ENCODE measurements at regions not wholly inside any gene's neighbourhood (a gene's known extent, or its start where the extent isn't known, plus 50 kb on each side); places are given as distances from the start of the nearest gene placed in this dataset.

DNA sequence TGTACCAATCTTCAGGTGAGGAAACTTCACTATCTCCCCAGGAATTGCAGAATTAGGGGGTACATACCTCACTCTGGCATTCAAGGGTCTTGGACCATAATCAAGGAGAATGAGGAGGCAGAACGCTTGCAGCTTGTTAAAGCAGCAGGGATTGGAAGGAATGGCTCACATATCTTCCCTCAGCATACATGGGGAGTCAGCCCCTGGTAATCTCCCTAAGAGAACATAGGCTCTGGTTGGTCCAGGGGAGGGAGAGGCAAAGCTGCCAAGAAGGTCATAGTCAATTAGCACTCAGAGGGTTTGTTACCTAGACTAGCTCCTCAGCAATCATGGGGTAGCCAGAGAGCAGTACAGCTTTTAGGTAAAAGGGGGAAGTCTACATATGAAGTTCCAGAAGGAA lies 256.8 kb downstream of the INSC start:
- intact Hi-C loops (cut with DNase I), result no loop called here
- no peak for DNase-seq

DNA sequence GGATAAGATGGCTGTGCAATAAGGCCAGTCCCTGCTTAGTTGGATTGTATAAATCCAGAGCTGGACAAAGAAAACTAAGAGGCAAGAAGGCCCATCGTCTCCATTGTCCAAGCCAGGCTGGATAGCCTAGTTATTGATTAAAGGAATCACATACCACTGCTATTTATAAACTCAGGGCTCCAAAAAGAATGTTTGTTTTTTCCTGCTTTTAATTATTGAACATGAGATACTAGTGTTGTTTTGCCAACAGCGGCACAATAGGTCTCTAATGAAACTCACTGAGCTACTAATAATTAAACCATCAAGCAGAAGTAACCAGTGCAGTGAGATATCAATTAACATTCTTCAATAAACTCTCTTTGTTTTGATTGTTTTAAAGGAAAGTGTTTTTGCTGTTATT lies 259.7 kb downstream of the INSC start:
- DNase-seq, result no peak
- intact Hi-C loops (cut with DNase I), result no loop called here

DNA sequence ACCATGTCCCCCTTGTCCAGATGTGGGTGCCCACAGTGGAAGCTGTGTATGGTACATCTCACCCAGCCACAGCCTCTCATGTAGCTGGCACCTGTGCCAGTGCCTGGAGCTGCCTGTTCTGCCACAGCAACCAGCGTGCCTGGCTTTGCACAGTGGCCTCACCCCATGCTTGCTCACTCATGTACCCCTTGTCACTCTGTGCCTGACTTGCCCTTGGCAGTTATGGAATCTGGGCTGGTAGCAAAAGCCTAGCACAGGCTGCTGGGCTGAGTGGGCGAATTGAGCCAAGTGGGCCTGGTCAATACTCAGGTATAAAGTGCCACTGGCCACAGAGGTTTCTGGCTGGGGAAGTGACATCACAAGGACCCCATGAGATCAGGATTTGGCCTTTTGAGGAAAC lies 264.2 kb downstream of the INSC start:
- DNase-seq, result no peak
- intact Hi-C loops (cut with DNase I), result no loop called here

DNA sequence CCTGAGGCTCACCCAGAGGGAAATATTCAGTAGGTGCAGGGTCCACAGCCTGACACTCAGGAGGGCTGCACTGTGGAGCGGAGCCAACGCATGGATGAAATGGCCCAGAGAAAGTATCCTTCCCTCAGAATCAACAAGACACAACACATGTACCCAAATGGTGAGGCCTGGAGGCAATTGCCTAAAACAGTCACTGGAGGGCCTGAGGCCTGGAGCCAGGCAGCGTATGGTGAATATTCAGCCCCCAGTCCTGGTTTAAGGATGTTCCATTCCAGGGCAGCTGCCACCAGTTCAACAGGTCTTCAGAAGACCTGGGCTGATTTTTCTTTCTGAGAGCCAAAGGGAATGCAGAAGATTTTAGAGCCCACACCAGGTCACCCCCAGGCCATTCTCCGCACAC lies 264.8 kb downstream of the INSC start:
- no peak for DNase-seq
- intact Hi-C loops (cut with DNase I), result no loop called here

DNA sequence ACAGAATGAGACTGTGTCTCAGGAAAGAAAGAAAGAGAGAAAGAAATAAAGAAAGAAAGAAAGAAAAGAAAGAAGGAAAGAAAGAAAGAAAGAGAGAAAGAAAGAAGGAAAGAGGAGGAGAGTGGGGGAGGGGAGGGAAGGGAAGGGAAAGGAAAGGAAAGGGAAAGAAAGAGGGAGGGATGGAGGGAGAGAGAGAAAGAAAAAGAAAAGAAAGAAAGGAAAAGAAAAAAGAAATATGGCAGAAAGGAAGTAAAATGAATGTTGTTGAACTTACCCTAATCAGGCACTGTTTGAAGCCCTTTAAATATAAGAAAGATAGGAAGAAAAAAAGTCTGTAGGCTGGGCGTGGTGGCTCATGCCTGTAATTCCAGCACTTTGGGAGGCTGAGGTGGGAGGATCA lies 276.1 kb downstream of the INSC start:
- intact Hi-C loops (cut with DNase I), result no loop called here
- no peak for DNase-seq

DNA sequence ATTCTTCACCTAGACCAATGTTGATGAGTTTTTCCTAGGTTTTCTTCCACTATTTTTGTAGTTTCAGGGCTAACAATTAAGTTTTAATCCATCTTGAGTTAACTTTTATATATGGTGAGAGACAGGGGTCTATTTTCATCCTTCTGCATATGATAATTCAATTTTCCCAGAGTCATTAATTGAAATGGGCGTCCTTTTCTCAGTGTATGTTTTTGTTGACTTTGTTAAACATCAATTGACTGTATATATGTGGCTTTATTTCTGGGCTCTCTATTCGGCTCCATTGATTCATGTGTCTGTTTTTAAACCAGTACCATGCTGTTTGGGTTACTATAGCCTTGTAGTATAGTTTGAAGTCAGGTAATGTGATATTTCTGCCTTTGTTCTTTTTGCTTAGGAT lies 282.1 kb downstream of the INSC start:
- DNase-seq, result no peak

DNA sequence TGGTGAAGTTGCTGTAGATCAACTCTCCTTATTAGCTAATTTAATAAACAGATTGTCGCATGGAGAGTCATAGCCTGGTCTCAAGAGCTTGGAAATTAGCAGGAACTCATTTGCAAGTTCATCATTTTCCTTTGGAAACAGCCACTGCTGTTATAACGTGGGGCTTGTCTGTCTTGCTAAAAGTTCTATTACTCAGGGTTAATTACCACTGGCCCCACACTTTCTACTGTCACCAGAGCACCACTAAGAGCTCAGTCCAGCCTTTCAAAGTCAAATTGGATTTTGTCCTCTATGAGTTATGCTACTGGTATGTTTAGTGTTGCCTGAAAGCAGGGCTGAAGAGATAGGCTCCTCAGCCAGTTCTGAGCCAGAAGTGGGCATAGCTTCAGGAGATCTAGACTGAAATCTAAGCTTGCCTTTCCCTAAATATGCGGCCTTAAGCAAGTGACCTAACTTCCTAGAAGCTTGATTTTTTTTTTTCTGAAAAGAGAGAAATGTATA lies 292.2 kb downstream of the INSC start:
- intact Hi-C loops (cut with DNase I), result no loop called here
- no peak for DNase-seq

More for the DNA sequence above, 282.1 kb downstream of the INSC start:
- intact Hi-C loops (cut with DNase I), result no loop called here

DNA sequence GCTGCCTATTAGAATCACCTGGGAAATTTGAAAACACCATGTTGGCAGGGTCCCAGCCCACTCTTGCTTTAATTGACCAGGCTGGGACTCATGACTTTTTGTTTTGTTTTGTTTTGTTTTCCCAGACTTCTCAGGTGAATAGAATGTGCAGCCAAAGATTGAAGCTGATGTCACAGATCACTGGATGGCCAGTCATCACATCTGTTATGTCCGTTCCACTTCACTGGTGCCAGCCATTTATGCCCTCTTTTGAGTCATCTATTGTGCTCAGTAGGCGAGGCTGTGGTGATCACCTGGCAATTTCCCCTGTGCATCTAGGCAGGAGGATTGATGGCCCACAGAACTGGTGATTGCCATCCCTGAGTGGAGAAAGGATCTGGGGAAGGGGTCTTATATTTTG lies 297.3 kb downstream of the INSC start:
- DNase-seq, result no peak
- intact Hi-C loops (cut with DNase I), result no loop called here

DNA sequence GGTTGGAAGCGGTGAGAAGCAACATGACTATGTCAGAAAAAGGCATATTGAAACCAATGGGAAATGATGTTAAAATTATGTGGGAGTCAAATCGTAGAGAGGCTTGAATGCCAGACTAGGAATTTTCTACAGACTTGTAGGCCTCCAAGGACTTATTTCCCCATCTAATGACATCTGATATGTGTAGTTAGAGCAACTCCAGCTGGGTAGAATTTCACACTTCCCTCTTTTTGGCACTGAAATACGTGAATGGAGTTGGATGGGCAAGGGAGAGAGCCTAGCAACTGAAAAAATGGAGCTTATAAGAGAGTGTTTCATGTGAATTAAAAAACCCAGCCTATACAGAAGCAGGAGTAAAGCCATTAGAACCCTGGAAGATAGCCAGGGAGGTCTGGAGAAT lies 304.2 kb downstream of the INSC start:
- intact Hi-C loops (cut with DNase I), result no loop called here
- no peak for DNase-seq

DNA sequence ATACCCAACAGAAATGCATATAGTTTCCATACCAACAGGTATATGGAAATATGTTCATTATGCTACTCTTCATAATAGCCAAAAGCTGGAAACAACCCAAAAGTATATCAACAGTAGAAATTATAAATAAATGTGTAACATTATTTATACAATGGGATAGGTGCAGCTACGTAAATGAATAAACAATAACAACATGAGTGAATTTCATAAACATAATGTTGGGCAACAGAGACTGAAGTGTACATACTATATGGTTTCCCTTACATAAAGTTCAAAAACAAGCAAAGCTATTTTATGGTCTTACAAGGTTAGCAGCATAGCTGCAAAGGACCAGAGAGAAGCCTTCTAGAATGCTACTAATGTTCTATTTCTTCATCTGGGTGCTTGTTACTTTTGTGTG lies 305.0 kb downstream of the INSC start:
- DNase-seq, result no peak
- intact Hi-C loops (cut with DNase I), result no loop called here

DNA sequence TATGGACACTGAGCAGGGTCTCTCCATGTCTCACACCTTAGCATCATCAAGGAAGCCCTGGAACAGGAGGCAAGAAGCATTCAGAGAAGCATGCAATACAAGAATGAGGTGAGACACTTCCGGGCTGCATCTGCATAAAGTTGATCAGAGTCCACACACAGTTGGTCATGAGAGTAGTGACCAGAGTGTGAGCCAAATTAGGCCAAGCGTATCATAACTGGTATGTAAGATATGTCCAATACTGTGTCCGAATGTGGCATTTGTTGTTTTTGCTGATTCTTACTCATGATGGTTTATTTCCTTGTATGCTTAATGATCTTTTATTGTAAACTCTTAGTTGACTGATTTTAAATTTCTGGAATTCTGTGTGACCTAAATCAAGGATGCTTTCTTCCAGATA lies 315.7 kb downstream of the INSC start:
- DNase-seq, result no peak
- intact Hi-C loops (cut with DNase I), result no loop called here

DNA sequence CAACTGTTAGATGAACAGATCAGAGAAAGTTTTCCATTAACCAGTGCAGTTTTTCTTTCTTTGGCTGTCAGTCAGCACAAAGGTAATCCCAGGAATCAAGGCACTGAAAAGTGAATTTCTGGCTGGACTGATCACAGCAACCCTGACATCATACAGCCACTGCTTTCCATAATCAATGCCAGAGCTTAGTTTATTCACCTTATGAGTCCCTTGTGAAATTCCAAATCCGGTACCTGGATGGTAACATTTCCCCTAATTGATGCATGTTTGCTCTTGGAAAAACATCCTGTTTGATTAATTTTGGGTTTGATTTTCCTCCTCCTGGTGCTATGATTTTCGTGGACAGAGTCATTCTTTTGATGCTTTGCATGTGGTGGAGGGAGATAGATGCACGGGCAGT lies 319.8 kb downstream of the INSC start:
- DNase-seq, result no peak

DNA sequence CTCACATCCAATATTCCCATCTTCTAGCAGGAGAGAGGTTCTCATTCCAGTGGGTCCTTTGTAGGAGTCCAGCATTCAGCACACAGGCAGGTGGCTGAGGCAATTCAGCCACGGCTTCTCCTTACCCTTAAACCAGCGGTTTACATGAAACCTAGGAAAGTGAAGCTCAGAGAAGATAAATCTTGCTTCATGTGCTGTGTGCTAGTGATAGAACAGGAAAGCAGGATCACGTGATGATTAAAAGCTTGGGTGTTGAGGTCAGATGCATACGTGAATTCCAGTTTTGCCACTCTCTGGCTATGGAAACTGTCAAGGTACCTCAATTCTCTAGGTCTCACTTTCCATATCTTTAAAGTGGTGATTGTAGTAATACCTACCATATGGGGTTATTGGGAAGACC lies 331.6 kb downstream of the INSC start:
- intact Hi-C loops (cut with DNase I), result no loop called here
- DNase-seq, result no peak

More for the DNA sequence above, 319.8 kb downstream of the INSC start:
- intact Hi-C loops (cut with DNase I), result no loop called here

DNA sequence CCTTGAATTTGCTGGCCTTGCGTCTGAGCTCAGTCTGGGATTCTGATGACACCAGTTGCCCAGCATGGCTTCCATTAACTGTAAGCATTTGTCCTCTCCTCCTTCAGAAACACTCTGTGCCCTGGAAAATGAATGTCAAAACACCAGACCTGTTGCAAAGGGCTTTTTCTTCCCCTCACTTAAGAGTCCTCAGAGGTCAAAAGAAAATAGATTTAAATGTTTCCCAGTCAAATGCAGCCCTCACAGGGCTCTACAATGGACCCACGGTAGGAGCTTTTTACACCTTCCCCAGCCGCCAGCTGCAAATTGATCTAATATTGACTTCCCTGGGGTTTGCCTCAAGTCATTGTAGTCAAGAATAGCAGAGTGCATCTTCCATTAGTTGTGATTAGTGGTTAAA lies 332.2 kb downstream of the INSC start:
- intact Hi-C loops (cut with DNase I), result no loop called here
- DNase-seq, result no peak

DNA sequence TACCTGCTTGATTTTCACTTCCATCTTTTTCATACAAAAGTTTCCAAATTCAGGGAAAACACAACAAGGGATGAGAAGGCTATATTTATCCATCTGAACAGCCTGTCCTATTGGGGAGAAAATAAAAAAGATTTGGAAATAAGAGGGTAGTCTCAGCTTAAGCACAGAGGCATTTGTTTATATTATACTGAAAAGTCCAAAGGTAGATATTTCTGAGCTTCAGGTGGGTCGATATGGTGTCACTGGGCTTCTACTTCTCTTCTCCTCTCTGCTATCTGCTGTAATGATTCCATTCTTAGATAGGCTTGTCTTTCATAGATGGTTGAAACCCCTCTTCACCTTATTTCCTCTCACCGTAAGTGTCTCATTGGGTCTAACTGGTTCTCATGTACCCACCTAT lies 337.0 kb downstream of the INSC start:
- intact Hi-C loops (cut with DNase I), result no loop called here
- DNase-seq, result no peak

DNA sequence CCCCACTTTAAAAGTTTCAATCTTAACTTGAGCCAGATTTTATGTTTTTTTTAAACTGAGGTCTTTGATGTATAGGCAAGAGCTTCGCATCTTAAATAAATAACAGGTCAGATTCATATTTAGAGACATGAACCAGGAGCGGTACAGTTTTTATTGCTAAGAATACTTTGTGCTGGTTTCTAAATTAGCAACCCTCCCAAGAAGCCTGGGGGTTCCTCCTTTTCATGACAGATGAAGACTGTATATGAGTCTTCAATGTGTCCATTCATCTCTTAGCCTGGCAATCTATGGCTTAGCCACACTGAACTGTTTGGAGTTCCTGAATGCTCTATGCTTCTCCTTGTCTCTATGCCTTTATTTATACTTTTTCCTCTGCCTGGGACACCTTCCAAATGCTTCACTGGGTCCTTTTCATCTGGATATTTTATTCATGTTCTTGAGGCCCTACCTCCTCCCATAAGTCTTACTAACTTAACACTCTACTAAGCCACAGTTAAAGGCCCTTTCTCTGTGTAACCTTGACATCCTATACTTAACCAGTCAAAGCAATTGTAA lies 338.6 kb downstream of the INSC start:
- no peak for DNase-seq
- intact Hi-C loops (cut with DNase I), result no loop called here

DNA sequence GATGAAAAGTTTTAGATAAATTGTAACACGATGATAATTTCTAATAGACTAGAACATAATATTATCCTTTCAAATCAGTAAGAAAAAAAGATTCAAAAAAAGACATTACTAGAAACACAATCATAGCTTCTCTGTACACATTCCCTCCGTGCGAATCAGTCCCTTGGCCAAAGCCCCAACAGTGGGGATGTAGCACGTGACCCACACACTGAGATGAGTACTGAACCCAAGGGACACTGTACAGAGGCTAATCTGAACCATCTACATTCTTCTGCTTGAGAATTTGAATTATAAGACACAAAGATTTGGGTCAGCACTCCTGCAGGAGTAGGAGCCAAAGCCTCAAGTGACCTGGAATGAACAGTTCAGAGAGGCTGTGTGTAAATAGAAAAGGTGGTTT lies 353.7 kb downstream of the INSC start:
- intact Hi-C loops (cut with DNase I), result no loop called here
- DNase-seq, result no peak

DNA sequence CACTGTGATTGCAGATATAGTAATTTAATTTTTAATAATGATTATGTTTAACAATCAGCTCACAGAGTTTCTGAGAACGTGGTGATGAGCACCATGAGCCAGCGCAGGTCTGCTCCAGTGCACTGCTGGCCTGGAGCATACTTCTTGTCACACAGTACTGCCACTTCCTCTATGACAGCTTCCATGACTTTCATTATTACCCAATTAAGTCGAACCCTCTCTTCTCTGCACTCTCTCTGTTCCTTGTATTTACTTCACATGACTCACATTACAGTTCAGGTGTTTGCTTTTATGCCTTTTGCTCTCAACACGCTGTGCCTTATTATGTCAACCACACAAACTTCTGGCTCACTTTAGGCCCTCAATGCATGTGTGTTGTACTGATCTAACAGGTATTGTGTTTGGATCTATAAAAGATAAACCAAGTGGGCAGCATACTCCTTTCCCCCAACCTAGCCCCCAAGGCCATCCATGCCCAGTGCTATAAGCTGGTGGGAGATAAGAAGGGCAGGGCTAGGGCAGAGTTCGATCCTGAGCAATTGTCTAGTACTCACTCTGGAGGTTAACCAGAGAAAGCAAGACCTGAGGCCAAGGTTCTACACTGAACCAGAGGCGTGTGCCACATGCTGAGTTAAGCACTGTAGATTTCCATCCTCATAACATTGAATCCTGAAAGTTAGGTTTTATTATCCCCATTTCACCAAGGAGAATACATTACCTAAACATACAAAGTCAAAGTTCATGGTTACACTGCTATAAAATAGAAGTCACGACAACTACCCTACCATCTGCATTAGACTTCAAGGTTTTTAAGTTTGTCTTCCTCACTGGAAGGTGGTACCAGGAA lies 356.5 kb downstream of the INSC start:
- intact Hi-C loops (cut with DNase I), result no loop called here

DNA sequence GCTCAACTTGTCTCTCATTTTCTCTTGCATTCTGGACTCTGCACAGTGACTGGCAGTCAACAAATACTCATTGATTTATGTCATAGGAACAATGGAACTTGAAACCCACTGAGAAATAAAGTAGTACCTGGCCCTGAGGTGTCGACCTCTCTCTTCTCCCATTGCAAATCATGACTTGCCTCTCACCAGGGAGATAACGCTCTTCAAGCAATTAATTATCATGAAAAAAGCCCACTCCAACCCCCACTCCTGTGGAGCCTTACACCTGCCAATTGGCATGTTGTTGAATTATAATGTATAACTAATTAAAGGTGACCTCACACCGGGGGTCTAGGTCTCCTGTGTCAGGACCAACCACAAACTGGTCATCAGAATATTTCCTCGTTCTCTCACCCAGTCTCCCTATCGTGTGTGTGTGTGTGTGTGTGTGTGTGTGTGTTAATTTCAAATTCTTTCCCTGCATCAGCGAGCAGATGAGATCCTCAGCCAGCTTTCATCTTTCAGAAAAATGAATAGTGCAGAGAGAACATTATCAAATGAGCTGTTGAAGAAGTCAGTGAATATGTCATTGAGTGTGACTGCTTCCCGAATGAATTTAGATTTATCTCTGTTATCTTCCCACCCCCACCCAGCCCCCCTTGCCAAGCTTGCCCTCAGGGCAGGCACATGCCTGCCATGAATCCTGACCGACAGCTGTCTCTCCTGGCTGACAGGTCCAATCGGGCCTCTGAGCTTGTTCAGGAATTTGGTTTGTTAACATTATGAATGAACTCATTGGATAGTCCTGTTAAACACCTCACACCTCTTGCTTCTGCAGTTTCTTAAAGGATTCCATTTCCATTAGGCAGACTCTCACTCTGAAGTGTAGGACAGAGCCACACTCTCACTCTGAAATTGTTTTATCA lies 357.4 kb downstream of the INSC start:
- no peak for DNase-seq
- intact Hi-C loops (cut with DNase I), result no loop called here

More for the DNA sequence above, 356.5 kb downstream of the INSC start:
- DNase-seq, result no peak

Data from head of caudate nucleus (tissue), 42 donors.